ENCODE measurements at regions not wholly inside any gene's neighbourhood (a gene's known extent, or its start where the extent isn't known, plus 50 kb on each side); places are given as distances from the start of the nearest gene placed in this dataset.
A peak's percentile ranks its signal among the peaks of the same experiment; 100 is the strongest.

GRCh38 chr5:108650997-108651396 is 96.7 kb upstream of the FER start:
- DNase-seq (ENCODE audit: extremely low read depth in 1 of 2, low read depth in 1 of 2), result no peak

- no peak for DNase-seq (ENCODE audit: extremely low read depth in 1 of 2, low read depth in 1 of 2)
Observed at GRCh38 chr5:108649646-108650045, 98.1 kb upstream of the FER start.

GRCh38 chr5:108649106-108649505 is 98.6 kb upstream of the FER start:
- DNase-seq (ENCODE audit: extremely low read depth in 1 of 2, low read depth in 1 of 2), result no peak

GRCh38 chr5:108642170-108642906 is 105.4 kb upstream of the FER start:
- DNase-seq (ENCODE audit: extremely low read depth in 1 of 2, low read depth in 1 of 2), result peak in 1 of 2 donors; percentile 35

- DNase-seq (ENCODE audit: extremely low read depth in 1 of 2, low read depth in 1 of 2), result no peak
Observed at GRCh38 chr5:108641596-108641995, 106.1 kb upstream of the FER start.

GRCh38 chr5:108639366-108639765 is 108.3 kb upstream of the FER start:
- no peak for DNase-seq (ENCODE audit: extremely low read depth in 1 of 2, low read depth in 1 of 2)

- DNase-seq (ENCODE audit: extremely low read depth in 1 of 2, low read depth in 1 of 2), result no peak
Observed at GRCh38 chr5:108638021-108638420, 109.7 kb upstream of the FER start.

- no peak for DNase-seq (ENCODE audit: extremely low read depth in 1 of 2, low read depth in 1 of 2)
Observed at GRCh38 chr5:108637134-108637533, 110.6 kb upstream of the FER start.

GRCh38 chr5:108636135-108636853 is 111.4 kb upstream of the FER start:
- no peak for DNase-seq (ENCODE audit: extremely low read depth in 1 of 2, low read depth in 1 of 2)

- no peak for DNase-seq (ENCODE audit: extremely low read depth in 1 of 2, low read depth in 1 of 2)
Observed at GRCh38 chr5:108634617-108635288, 112.9 kb upstream of the FER start.

GRCh38 chr5:108634010-108634616 is 113.6 kb upstream of the FER start:
- DNase-seq (ENCODE audit: extremely low read depth in 1 of 2, low read depth in 1 of 2), result no peak

- no peak for DNase-seq (ENCODE audit: extremely low read depth in 1 of 2, low read depth in 1 of 2)
Observed at GRCh38 chr5:108629779-108630528, 117.7 kb upstream of the FER start.

GRCh38 chr5:108625654-108626053 is 122.0 kb upstream of the FER start:
- DNase-seq (ENCODE audit: extremely low read depth in 1 of 2, low read depth in 1 of 2), result no peak

- DNase-seq (ENCODE audit: extremely low read depth in 1 of 2, low read depth in 1 of 2), result no peak
Observed at GRCh38 chr5:108623826-108624225, 123.9 kb upstream of the FER start.

GRCh38 chr5:108620516-108620915 is 127.2 kb upstream of the FER start:
- DNase-seq (ENCODE audit: extremely low read depth in 1 of 2, low read depth in 1 of 2), result no peak

- no peak for DNase-seq (ENCODE audit: extremely low read depth in 1 of 2, low read depth in 1 of 2)
Observed at GRCh38 chr5:108619815-108620214, 127.9 kb upstream of the FER start.

- DNase-seq (ENCODE audit: extremely low read depth in 1 of 2, low read depth in 1 of 2), result no peak
Observed at GRCh38 chr5:108617467-108618435, 129.9 kb upstream of the FER start.

- no peak for DNase-seq (ENCODE audit: extremely low read depth in 1 of 2, low read depth in 1 of 2)
Observed at GRCh38 chr5:108615216-108615615, 132.5 kb upstream of the FER start.

- no peak for DNase-seq (ENCODE audit: extremely low read depth in 1 of 2, low read depth in 1 of 2)
Observed at GRCh38 chr5:108607421-108607820, 140.3 kb upstream of the FER start.

GRCh38 chr5:108606185-108606584 is 141.5 kb upstream of the FER start:
- no peak for DNase-seq (ENCODE audit: extremely low read depth in 1 of 2, low read depth in 1 of 2)

Measured in stimulated activated CD8-positive, alpha-beta memory T cell treated with anti-CD3 and anti-CD28 coated beads, Interleukin-7, amount 100 ng/mL, for 48 hours (primary cell).